ENCODE measurements at regions not wholly inside any gene's neighbourhood (a gene's known extent, or its start where the extent isn't known, plus 50 kb on each side); places are given as distances from the start of the nearest gene placed in this dataset.
"Not testable (repeated sequence)": the region's sequence is repeated elsewhere in the genome, so short reads cannot be mapped to it uniquely, and the experiment has no call there.

DNA sequence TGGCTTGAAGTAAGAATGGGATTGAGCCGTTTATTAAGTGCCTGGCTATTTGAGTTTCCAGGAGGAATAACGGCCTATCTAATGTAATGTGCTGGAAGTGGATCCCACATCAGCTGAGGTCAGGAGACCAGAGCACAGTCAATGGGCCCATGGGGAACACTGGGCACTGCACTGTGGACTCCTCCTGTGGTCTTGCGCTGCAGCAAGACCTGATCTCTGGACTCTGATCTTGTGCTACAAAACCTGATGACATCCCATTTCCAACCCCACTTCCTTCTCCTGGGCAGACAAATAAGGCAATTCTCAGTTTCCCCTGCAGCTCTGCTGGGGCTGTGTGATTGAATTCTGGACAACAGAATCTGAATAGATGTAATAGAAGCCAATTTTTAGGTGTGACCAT is 151.7 kb upstream of the ADCY2 start:
- DNase-seq, result no peak

DNA sequence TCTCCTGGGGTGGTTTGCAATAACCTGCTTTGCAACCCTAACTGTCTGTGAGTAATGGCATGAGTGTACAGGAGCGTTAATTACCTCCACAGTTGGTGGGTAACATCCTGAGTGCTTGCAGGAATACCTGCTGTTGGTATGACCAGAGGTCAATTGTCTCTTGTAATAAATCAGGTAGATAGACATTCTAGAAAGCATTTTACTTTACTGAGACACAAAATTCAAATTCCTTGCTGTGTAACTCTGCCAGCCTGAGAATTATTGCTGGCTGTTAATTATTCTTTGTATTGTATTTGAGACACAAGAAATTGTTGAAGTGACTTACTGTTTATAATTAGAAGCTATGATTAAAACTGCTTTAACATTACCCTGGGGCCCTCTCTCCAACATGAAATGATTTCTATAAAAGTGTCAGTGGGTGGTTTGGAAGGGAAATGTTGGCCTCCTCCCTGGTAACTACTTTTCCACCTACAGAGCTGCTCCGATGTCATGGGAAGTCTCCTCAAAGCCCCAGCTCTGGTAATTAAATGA is 150.8 kb upstream of the ADCY2 start:
- no peak for DNase-seq

DNA sequence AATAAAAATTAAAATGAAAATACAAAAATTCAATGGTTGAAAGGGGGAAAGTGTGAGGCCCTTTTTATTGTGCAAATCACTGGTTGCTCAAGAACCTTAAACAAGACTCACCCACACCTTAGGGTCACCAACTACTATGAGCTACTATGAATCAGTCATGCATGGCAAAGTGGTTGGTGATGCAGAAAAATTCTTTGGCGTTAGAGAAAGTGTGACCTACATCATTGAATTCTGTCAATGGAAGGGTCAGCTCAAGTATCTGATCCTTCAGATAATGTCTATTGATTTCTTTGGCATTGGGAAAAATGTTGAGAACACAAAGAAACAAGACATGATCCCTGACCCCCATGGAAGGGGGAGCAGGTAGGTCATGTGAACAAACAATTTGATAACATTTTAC is 149.7 kb upstream of the ADCY2 start:
- DNase-seq, result no peak

DNA sequence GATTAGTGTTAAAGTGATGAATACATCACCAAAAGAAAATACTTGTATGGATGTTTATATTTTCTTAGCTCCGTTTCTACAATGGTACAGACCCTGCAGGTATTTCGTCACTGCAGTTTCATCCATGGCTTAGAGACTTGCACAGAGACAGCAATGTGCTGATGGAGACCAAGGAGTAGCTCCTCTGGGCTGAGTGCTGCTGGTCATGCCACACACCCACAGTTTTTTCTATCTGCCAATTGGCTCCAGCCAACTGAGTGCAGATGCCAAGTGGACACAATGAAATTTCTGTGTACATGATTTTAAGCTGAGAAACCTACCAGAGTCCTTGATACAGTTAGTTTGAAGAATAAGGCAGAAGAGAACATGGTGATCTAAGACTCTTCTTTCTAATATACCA is 145.9 kb upstream of the ADCY2 start:
- no peak for DNase-seq

DNA sequence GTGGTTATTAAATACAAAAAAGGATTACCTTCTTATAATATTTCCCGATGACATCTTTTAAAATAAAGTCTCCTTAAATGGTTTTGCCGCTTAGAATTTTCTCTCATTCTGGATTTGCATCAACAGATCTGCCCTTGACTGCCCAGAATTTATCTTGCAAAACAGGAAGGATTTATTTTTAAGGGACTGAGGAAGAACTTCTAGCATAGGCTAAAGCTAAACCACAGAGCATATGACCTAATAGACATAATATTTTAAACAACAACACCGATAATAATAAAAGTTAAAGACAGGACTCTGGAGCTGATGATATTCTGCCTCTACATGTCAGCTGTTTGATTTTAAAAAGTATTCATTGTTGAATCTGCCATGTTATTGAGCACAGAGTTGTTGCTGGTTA is 145.3 kb upstream of the ADCY2 start:
- no peak for DNase-seq

DNA sequence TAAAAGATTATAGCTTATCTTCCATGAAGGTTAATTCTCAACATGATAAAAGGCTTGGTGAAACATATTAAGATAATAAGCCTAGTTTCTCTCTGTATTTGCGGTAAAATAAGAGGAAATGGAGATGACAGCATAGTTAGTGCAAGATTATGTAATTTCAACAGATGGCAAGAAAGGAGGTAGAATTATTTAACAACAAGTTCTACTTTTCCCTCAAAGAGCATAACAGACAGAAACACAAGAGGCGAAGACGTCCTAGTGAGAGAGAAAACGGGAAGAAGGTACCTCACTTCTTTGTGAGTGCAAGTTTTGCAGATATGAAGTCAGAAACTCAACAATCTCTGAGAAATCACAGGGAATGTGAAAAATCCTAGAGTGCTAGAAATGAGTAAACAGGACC is 144.8 kb upstream of the ADCY2 start:
- no peak for DNase-seq

DNA sequence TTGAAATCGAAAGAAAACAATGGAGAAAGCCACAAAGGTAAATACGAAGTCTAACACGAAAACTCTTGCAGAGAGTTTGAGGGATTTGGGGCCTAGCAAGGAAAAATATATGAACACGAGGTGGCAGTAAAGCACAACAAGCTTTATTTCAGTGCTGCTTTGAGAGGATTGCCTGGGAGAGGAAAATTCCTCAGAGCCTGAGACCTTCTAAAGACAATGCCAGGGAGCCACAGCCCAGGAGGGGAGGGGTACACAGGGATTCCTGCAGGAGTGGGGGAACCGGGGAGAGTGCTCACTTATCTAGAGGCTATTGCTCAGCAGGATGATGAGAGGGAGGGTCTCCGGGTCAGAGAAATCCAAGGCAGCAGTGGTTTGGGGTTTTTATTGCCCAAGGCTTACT is 134.9 kb upstream of the ADCY2 start:
- peak; percentile 5 for DNase-seq

DNA sequence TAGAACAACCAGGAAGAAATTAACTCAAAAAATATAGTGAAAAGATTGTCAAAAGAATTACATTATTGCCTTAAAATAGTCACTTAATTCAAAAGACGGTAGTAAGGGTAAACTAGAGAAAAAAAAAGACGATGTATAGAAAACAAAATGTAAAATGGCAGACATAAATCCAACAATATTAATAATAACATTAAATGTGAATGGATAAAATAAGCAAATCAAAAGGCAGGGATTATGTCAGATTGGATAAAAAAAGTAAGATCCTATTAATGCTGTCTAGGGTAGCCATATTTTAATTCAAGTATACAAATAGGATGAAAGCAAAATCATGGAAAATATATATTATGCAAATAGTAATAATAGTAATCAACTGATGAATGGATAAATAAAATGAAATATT is 134.0 kb upstream of the ADCY2 start:
- no peak for DNase-seq

DNA sequence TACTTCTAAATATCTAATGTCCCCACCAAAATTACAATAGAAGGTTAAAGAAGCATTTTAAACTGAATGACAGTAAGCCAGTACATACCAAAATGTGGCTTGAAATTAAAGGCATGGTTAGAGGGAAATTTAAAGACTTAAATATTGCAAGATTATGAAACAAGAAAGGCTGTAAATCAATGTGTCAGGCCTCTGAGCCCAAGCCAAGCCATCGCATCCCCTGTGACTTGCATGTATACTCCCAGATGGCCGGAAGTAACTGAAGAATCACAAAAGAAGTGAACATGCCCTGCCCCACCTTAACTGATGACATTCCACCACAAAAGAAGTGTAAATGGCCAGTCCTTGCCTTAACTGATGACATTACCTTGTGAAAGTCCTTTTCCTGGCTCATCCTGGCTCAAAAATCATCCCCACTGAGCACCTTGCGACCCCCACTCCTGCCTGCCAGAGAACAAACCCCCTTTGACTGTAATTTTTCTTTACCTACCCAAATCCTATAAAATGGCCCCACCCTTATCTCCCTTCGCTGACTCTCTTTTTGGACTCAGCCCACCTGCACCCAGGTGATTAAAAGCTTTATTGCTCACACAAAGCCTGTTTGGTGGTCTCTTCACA is 132.4 kb upstream of the ADCY2 start:
- DNase-seq, result not testable (repeated sequence)

DNA sequence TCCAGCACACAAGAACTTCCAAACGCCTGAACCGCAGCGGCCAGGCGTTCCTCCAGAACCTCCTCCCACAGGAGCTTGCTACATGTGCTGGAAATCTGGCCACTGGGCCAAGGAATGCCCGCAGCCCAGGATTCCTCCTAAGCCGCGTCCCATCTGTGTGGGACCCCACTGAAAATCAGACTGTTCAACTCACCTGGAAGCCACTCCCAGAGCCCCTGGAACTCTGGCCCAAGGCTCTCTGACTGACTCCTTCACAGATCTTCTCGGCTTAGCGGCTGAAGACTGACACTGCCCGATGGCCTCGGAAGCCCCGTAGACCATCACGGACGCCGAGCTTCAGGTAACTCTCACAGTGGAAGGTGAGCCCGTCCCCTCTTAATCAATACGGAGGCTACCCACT is 130.2 kb upstream of the ADCY2 start:
- not testable (repeated sequence) for DNase-seq

DNA sequence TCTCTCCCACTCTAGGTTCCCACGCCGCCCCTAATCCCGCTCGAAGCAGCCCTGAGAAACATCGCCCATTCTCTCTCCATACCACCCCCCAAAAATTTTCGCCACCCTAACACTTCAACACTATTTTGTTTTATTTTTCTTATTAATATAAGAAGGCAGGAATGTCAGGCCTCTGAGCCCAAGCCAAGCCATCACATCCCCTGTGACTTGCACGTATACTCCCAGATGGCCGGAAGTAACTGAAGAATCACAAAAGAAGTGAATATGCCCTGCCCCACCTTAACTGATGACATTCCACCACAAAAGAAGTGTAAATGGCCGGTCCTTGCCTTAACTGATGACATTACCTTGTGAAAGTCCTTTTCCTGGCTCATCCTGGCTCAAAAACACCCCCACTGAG is 127.2 kb upstream of the ADCY2 start:
- DNase-seq, result not testable (repeated sequence)

DNA sequence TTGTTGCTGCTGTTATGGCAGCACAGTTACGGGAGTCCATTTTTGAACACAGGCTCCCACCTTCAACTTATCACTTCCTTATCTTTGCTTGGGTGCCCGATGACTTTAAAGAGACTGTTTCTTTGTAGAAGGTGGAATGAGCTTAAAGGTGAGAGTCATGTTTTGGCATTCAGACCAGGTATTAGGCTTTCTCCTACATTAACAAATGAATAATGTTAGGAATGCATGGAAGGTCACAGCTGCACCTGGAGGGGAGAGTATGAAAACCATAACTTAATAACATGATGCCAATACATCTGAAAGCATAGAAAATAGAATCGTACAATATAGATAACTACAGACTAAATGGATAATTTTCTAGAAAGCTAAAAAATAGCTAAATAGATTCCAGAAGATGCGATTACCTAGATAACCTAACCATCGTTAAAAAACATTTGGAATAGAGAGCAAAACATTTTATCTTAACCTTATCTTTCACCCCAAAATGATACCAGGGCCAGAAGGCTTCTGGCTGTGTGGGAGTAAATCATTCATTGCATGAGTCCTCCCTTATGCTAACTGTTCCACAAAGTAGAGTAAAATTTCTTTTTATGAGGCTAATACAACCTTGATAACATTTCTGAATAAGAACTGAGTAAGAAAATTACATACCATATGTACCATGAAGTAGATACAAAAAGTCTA is 126.2 kb upstream of the ADCY2 start:
- no peak for DNase-seq

DNA sequence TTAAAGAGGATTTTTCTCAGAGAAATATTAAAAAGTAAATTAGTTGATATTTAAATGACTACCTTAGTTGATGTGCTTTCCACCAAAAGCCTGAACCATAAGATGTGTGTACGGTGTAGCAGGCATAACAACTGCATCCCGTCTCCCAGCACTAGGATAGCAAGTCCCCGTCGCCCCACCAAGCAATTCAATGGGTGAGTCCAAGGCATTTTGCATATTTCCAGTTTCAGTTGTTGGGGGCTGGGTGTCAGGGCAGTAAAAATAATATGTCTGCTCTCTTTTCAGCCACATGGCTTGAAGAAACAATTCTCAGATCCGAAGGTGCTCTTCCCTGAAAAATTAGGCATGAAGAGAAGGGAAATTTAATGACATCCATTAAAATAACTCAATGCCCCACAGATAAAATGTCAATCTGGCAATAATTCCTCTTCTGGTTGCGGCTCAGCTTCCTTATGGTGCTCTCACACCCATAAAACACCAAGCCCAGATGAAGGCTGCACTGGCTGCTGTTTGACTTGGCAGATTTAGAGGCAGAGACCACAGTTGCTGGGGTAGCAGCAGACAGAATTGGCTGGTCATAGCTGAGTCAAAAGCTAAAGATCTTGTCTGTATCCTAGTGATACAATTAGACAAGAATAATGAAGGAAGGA is 124.4 kb upstream of the ADCY2 start:
- DNase-seq, result no peak

DNA sequence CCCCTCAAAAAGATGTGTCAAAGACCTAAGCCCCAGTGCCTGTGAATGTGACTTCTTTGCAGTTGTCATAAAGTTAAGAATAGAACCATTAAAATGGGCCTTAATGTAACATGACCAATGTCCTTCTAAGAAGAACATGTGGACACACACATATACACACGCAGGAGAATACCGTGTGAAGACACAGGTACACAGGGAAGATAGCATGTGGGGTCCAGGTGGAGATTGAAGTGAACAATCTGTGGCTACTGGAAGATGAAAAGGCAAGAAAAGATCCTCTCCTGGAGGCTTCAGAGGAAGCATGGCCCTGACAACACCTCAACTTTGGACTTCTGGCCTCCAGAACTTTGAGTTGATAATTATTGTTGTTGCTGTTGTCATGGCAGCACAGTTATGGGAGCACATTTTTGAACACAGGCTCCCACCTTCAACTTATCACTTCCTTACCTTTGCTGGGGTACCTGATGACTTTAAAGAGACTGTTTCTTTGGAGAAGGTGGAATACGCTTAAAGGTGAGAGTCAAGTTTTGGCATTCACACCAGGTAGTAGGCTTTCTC is 123.5 kb upstream of the ADCY2 start:
- DNase-seq, result no peak

DNA sequence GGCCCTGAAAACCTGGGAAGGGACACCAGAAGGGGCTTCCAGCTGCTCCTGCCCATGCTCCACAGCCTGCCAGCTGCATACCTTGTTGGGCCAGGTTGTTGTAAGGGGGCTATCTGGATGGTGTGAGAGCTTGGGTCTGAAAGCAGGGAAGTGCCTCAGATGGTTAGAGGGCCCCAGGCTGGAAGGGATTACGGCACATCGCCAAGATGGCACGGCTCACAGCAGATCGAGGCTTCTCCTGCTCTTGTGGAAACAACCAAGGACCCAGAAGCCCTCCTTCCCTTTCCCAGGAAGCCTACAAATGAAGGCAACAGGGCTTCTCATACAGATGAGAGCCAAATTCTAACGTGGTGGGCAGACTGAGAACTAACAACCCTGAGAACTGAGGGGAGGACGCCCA is 121.7 kb upstream of the ADCY2 start:
- DNase-seq, result no peak

DNA sequence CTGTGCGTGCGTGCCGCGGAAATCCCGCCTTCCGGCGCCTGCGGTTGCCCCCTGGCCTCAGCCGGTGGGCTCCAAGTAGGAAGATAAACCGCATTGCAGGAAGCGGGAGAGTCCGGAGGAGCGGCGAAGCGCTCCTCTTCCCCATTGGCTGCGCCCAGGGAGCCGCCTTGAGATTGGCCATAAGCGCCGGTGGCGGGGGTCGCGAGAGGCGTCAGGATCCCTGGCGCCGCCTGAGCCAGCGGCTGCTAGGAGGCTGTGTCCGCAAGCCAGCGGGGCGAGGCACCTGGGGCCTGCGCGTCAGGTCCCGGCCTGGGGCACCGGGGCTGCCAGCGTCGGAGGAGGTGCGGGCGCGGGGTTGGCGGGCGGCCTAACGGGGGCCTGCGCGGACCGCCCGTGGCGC is 106.3 kb upstream of the ADCY2 start:
- not testable (repeated sequence) for DNase-seq

DNA sequence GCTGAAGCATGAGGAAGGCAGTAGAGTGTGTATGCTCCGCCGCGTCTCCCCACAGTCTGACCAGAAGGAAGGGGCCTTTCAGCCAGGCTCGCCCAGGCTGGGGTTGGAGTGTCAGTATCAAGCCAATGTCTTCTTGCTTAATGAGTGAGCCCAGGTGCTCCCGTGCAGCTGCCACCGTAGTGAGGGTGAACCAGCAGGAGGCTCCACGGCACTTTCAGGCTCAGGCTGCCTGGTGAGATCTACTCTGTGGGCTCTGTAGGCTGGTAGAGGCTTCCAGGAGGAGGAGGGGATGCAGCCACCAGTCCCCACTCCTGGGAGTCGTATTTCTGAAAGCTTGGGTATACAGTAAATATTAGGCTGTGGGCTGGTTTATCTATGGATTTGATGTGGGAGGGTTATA is 98.1 kb upstream of the ADCY2 start:
- not testable (repeated sequence) for DNase-seq

DNA sequence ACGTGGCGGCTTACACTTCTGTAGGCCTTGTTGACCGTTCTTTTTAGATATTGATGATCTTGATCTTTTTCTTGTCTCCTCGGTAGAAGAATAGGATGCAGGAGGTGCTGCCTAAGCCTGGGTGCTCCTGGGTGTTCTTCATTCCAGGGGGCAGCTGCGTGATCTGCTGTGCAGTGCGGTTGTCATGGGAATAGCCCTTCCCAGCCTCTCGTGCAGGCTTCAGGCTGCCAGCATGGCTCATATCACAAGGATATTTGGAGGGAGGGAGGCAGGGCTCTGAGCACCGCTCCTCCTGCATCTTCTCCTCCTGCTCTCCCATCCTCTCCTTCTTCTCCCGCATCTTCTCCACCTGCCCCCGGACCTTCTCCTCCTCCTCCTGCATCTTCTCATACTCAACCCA is 96.2 kb upstream of the ADCY2 start:
- DNase-seq, result not testable (repeated sequence)

DNA sequence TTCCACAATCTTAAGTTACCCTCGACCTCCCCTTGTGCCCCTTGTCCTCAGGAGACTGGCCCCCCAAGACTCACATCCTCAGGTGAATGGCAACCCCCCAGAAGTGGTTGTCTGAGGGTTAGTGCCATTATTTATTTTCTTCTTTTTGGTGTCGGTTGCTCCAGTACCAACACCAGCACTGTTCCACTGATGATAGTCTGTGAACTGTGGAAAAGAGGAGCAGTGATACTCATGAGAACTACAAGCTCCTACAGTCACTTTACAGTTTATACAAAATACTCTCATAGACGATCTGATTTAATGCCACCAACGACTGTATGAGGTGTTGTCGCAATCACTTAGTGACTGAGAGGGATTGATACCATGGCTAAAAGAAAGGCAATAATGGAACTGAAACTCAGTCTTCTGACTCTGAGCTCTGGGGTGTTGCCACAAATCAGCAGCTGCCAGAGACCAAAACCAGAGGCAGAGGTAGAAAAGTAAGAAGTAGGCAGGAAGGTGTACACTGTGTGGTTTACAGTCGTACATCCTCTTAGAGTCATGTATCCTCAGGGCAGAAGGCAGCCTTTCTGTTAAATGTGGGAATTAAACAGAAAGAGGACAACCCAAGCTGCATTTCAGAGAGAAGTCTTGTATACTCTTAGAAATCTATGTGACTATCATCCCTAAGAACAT is 90.8 kb upstream of the ADCY2 start:
- DNase-seq, result not testable (repeated sequence)

DNA sequence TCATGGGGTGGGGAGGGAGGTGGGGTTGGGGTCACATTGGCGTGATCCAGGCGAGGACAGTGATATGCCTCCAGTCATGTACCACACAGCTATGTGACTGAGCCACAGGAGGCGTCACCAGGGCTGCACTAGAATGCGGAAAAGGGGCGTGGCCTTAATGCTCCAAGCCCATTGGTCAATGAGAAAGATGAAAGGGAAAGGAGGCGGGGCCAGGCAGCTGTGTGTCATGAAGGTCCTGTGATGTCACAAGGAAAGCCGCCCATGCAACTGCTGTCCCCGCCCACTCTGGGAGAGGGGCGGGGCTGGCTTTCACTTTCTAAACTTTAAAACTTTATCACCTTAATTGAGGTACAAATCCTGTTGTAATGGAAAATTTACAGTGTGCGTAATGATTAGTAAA is 89.4 kb upstream of the ADCY2 start:
- not testable (repeated sequence) for DNase-seq

DNA sequence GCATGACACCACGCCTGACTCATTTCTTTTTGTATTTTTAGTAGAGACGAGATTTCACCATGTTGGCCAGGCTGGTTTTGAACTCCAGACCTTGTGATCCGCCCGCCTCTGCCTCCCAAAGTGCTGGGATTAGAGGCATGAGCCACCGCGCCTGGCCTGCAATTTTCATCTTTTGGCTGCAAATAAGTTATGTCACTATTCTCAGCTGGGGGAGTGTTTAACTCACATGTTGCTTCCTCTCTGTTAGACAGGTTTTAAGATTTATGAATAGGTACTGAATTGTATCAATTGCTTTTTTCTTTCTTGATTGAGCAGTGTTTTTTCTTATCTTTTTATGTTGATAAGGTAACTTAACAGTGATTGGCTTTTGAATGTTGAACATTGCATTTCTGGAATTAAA is 88.2 kb upstream of the ADCY2 start:
- DNase-seq, result not testable (repeated sequence)

DNA sequence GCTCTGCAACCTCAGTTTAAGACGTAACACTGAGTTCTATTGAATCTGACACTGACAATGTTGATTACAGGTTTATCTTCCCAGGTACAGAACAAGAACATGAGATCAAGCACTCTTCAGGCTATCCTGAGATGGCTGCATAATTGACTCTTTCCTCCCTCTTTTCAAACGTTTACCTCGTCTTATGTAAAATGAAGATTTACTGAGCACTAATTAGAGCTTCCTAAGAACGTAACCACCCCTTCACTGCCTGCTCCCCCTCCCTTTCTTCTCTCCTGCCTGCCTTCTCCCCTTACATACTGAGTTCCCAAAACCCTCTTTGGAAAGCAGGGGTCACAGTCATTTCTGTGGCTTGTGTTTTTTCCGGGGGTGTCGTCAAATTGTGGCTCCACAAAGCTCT is 86.2 kb upstream of the ADCY2 start:
- not testable (repeated sequence) for DNase-seq

DNA sequence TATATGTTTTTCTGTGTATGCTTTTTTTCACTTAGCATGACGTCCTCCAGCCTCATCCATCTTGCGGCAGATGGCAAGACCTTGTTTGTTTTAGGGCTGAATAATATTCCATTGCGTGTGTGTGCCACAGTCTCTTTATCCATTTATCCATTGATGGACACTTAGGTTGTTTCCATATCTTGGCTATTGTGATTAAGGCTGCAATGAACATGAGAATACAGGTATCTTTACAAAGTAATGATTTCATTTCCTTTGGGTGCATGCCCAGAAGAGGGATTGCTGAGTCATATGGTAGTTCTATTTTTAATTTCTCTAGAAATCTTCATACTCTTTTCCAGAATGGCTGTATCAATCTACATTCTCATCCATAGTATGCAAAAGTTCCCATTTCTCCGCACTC is 85.3 kb upstream of the ADCY2 start:
- not testable (repeated sequence) for DNase-seq

Measured in NCI-H345 (cell line).